NB4 (cell line): ENCODE measurements at regions not wholly inside any gene's neighbourhood (a gene's known extent, or its start where the extent isn't known, plus 50 kb on each side); places are given as distances from the start of the nearest gene placed in this dataset.

Experiments
- DNase-seq: peaks from one replicate; pipeline ENCODE4 v3.0.0; 2010; ENCODE audit warnings: low read depth
- H3K4me3 ChIP-seq: one replicate; pipeline ENCODE4 v1.5.1; 2011; ENCODE audit warnings: mild to moderate bottlenecking, low read depth, low read length, moderate library complexity
- MYC ChIP-seq: IDR thresholded peaks from 2 replicates; pipeline ENCODE4 v1.6.1; 2011; ENCODE audit warnings: low read depth, low read length
- POLR2A ChIP-seq: IDR thresholded peaks from 2 replicates; pipeline ENCODE4 v1.6.1; 2011; ENCODE audit warnings: mild to moderate bottlenecking; ENCODE audit not compliant: insufficient read length; ENCODE audit errors: extremely low read depth
- TF ChIP-seq, protein P1 (sequence below): IDR thresholded peaks from 2 replicates; pipeline ENCODE4 v1.6.1; 2011; ENCODE audit warnings: low read depth, low read length
- TF ChIP-seq, protein P2 (sequence below): IDR thresholded peaks from one replicate; pipeline ENCODE4 v1.5.1; 2012; ENCODE audit warnings: low read depth, low read length

DNA sequence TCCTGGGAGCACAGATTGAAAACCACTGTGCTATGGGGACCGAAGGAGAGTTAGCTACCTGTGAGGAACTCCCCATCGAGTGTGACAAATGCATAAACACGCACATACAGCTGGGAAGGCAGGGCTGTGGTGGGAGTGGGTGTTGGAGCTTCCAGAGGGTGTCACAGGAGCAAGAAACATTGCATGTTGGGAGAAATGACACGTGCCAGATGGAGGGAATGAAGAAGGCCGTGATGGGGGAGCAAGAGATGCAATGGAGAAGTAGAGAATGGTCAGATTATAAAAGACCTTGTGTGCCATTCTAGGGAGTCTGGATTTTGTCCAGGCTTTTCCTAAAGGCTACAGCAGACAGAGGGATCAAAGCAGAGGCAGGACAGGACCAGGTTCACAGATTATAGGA lies 91.1 kb upstream of the NDUFV2 start:
- no peak for TF ChIP-seq POLR2A
- TF ChIP-seq, protein P1, sequence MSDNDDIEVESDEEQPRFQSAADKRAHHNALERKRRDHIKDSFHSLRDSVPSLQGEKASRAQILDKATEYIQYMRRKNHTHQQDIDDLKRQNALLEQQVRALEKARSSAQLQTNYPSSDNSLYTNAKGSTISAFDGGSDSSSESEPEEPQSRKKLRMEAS = no peak
- TF ChIP-seq, protein P2, sequence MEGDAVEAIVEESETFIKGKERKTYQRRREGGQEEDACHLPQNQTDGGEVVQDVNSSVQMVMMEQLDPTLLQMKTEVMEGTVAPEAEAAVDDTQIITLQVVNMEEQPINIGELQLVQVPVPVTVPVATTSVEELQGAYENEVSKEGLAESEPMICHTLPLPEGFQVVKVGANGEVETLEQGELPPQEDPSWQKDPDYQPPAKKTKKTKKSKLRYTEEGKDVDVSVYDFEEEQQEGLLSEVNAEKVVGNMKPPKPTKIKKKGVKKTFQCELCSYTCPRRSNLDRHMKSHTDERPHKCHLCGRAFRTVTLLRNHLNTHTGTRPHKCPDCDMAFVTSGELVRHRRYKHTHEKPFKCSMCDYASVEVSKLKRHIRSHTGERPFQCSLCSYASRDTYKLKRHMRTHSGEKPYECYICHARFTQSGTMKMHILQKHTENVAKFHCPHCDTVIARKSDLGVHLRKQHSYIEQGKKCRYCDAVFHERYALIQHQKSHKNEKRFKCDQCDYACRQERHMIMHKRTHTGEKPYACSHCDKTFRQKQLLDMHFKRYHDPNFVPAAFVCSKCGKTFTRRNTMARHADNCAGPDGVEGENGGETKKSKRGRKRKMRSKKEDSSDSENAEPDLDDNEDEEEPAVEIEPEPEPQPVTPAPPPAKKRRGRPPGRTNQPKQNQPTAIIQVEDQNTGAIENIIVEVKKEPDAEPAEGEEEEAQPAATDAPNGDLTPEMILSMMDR = no peak
- no peak for TF ChIP-seq MYC
- no peak overlapping the region for H3K4me3 ChIP-seq

DNA sequence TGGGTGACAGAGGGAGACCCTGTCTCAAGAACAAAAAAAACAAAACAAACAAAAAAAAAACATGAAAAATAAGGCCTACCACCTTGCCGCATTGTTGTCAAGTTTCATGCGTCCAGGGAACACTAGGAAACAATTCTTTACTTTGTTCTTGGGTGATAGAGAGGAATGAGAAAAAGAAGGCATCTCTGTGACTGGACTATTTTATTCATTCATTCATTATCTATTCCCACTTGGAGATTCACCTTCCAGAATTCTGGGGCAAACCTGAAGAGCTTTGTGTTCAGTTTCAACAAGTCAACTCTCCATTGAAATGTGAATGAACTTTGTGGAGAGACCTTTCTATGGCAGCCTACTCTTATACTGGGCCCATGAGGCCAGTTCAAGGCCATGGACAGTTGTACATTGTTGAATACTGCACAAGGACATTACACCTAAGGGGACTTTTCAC lies 88.5 kb upstream of the NDUFV2 start:
- no peak overlapping the region for H3K4me3 ChIP-seq
- DNase-seq = no peak
- TF ChIP-seq POLR2A (no peak), MYC (no peak)
- TF ChIP-seq, protein P1 = no peak
- TF ChIP-seq, protein P2 = no peak

More for the DNA sequence above, 91.1 kb upstream of the NDUFV2 start:
- no peak for DNase-seq

DNA sequence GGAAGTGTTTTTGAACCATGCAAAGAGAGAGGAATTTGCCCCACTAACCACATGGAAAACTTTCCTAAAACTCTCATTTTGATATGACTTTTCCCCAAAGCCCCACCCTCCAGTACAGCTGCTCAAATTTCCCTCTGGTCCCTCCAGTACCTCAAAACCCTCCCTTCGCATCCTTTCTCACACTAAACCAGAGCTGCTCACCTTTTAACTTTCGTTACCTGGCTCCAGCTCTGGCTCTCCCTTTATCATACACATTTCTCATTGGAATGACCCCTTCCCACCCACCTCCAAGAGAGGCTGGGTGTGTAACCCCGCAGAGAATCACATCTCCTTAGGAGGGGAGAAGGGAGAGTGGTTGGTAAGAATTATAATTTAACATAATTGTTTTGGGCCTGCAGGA lies 86.8 kb upstream of the NDUFV2 start:
- H3K4me3 ChIP-seq = no peak overlapping the region
- TF ChIP-seq, protein P1 = no peak
- TF ChIP-seq POLR2A = no peak
- no peak for TF ChIP-seq MYC
- TF ChIP-seq, protein P2 = no peak
- DNase-seq = no peak

DNA sequence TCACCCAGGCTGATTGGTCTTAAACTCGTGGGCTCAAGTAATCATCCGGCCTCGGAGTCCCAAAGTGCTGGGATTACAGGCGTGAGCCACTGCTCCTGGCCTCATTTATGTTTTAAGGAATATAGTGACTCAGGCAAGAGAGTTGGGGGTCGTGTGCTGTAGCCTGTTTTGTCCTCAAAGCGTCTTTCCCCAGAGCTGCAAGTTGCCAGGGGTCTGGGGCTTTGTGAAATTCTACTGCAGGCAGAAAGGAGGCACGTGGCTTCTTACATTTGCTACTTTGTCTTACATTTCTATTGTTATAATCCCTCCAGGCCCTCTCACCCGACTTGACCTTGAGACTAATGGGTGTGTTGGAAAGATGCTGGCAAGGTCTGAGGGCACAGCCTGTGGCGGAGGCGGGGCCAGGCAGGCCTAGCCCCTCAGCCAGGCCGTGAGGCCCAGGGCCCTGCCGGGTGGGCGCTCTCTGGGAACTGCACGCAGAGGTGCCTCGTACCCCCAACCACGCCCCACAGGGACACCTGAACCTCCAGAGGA lies 85.8 kb upstream of the NDUFV2 start:
- peak overlapping the region; percentile 16 for H3K4me3 ChIP-seq
- DNase-seq = no peak
- TF ChIP-seq, protein P2 = no peak
- TF ChIP-seq, protein P1 = no peak
- TF ChIP-seq MYC (no peak), POLR2A (no peak)

DNA sequence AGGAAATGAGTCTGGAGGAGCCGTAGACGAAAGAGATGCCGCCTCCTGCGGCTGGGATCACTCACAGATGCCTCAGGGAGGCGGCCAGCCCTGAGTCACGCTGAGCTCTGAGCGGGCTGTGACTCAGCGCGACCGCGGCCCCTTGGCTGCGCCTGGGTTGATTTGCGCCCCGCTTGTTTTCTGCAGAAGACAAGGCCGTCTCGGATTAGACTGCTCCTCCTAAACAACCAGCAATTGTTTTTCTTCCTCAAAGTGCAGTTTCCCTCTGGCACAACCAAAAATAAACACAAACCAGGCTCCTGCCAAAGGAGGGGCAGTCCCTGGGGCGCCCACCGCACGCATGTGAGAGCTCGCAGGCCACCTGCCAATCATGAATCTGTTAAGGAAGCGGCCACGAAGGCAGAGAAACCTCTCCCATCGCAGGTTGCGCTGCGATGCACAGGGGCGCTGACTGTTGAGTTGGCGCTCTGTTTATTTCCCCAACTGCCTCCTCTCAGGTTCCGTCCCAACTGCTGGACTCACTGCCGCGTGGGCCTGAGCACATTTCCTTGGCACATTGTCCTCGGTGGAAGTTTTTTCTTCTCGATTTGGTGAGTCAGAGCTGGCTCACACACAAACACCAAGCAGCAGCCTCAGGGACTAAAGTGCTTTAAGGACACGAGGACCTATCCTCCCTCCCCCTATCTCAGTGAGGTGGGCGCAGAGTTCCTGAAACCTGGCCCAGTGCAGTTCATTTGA lies 85.2 kb upstream of the NDUFV2 start:
- peak; percentile 96 for DNase-seq
- TF ChIP-seq POLR2A (no peak), MYC (no peak)
- TF ChIP-seq, protein P2 = no peak
- TF ChIP-seq, protein P1 = no peak; the same call in 1 of the 2 replicates
- H3K4me3 ChIP-seq = peak overlapping the region; percentile 39
